ENCODE measurements at regions not wholly inside any gene's neighbourhood (a gene's known extent, or its start where the extent isn't known, plus 50 kb on each side); places are given as distances from the start of the nearest gene placed in this dataset.

- TF ChIP-seq POLR2A (IDR thresholded peaks at IDR 0.05; ENCODE audit: low read length), result no peak
- TF ChIP-seq GATA1 (IDR thresholded peaks at IDR 0.05; ENCODE audit: low read depth, low read length), result no peak
These were observed 138.5 kb upstream of the PHACTR1 start for GRCh38 chr6:12578097-12578496.
